ENCODE measurements at regions not wholly inside any gene's neighbourhood (a gene's known extent, or its start where the extent isn't known, plus 50 kb on each side); places are given as distances from the start of the nearest gene placed in this dataset.

DNA sequence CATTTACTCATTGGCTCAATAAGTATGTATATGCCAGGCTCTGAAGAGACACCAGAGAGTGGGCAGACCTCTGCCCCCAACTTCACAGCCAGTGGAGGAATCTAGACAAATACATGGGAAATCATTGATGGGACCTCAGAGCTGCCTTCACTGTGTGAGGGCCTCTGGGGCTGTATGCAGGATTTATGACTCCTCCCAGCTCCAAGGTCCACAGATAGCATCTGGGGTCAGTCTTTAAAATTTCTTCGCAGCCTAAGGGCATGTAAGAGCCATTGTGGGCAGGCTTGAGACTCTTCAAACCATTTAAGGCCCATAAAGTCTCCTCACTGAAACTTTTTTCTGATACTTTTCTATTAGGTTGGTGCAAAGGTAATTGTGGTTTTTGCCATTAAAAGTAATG is 125.5 kb downstream of the SPTSSA start:
- no peak overlapping the region for H3K4me3 ChIP-seq (ENCODE audit: low read depth, low read length)
- TF ChIP-seq, protein P1, sequence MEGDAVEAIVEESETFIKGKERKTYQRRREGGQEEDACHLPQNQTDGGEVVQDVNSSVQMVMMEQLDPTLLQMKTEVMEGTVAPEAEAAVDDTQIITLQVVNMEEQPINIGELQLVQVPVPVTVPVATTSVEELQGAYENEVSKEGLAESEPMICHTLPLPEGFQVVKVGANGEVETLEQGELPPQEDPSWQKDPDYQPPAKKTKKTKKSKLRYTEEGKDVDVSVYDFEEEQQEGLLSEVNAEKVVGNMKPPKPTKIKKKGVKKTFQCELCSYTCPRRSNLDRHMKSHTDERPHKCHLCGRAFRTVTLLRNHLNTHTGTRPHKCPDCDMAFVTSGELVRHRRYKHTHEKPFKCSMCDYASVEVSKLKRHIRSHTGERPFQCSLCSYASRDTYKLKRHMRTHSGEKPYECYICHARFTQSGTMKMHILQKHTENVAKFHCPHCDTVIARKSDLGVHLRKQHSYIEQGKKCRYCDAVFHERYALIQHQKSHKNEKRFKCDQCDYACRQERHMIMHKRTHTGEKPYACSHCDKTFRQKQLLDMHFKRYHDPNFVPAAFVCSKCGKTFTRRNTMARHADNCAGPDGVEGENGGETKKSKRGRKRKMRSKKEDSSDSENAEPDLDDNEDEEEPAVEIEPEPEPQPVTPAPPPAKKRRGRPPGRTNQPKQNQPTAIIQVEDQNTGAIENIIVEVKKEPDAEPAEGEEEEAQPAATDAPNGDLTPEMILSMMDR (IDR thresholded peaks at IDR 0.05; ENCODE audit: borderline replicate concordance, insufficient read depth, low read depth, low read length) = no peak

DNA sequence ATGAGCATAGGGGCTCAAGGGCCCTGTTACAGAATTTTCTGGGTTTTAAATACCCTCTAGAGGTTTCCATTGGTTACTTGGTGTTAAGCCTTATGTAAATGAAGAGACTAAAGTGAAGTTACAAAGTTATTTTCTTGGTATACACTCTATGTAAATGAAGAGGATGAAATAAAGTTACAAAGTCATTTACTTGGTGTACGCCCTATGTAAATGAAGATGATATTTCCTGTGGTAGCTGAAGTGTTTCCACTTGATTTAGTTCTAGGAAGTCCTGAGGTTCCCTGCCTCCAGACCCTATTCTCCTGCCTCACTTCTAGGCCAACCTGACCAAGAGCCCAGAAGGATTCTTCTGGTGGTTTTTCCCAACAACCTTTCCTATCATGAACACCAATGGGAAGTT is 126.1 kb downstream of the SPTSSA start:
- TF ChIP-seq, protein P1 (IDR thresholded peaks at IDR 0.05; ENCODE audit: borderline replicate concordance, insufficient read depth, low read depth, low read length) = no peak
- no peak overlapping the region for H3K4me3 ChIP-seq (ENCODE audit: low read depth, low read length)

DNA sequence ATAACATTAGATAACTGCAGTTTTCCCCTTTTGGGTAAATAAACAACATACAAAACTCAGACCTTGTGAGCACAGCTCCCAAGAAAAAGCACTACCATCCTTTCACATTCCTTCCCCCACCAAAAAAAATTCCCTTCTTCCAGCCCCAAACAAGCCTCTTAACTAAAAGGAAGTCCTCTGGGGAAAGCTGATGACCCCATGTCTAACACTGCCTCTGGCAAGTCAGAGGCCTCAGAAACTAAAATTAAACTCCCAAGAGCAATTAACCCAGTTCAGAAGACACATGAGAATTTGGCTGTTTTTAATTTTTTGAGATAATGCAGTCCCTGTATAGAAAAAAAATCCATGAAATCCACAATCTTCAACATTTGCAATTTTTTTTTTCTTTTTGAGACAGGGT is 127.7 kb downstream of the SPTSSA start:
- H3K4me3 ChIP-seq (ENCODE audit: low read depth, low read length) = no peak overlapping the region
- TF ChIP-seq, protein P1 (IDR thresholded peaks at IDR 0.05; ENCODE audit: borderline replicate concordance, insufficient read depth, low read depth, low read length) = no peak

DNA sequence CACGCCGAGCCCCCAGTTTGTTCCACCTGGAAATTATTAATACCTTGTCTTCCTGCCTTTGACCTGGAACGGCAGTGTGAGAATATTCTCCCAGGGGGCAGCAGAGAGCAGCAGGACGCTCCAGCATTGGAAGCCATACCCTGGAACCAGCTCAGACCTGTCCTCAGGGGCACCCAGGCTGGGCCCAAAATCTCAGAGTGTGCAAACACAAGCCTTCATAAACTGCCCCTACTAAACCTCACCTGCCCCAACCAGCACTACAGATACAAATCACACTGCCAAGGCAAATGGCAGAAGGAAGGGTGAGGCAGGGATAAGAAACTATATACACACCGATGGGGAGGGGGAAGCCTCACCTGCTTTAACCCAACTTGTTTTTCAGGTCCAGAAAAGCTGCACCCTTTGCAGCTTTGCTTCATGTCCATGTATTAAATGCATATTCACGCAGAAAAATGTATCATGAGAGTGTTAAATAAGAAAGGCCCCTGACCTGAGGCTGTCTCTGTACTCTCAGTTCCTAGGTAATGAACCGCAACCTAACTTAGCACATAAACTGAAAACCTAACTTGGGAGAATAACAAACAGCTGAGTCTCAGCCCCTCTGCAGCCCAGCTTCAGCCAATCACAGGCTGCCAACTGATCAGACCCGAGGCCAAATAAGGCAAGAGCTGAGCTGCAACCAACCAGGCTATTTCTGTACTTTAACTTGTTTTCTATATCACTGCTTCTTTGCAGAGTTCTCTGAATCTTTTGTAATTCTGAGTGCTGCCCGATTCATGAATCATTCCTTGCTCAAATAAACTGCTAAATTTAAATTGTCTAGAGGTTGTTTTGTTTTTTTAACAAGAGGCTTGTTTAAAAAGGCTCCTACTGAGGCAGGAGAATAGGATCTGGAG is 130.1 kb downstream of the SPTSSA start:
- TF ChIP-seq, protein P1 (IDR thresholded peaks at IDR 0.05; ENCODE audit: borderline replicate concordance, insufficient read depth, low read depth, low read length) = peak; percentile 79
- no peak overlapping the region for H3K4me3 ChIP-seq (ENCODE audit: low read depth, low read length)

DNA sequence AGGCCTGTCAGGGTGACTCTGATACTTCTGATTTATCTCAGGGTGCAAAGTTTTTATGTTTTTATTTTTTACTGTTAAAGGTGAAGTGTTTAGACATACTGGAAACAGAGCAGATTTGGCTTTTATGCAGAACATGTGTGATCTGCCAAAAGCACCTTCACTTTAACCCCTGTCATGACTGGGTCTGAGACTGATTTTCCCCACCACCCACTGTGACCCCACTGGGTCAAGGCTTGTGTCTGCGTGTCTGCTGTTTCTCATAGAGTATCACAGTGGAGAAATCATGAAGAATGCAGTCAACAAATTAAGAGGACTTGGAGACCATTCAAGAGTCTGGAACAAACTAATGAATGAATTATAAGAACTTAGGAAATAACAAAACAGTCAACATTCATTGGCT is 131.2 kb downstream of the SPTSSA start:
- TF ChIP-seq, protein P1 (IDR thresholded peaks at IDR 0.05; ENCODE audit: borderline replicate concordance, insufficient read depth, low read depth, low read length) = no peak

DNA sequence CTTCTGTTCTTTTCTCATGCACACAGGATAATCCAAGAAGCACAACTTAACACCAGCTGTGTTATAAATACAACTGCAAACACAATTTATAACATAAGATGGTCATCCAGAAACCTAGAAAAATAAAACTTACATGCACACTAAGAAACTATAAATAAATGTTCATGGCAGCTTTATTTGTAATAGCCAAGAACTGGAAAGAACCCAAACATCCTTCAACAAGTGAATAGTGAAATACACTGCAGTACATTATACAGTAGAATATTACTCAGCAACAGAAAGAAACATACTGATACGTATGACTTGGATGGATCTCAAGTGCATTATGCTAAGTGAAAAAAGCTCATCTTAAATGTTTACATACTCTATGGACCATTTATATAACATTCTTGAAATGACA is 132.7 kb downstream of the SPTSSA start:
- TF ChIP-seq, protein P1 (IDR thresholded peaks at IDR 0.05; ENCODE audit: borderline replicate concordance, insufficient read depth, low read depth, low read length) = no peak
- H3K4me3 ChIP-seq (ENCODE audit: low read depth, low read length) = no peak overlapping the region

More for the DNA sequence above, 131.2 kb downstream of the SPTSSA start:
- no peak overlapping the region for H3K4me3 ChIP-seq (ENCODE audit: low read depth, low read length)

DNA sequence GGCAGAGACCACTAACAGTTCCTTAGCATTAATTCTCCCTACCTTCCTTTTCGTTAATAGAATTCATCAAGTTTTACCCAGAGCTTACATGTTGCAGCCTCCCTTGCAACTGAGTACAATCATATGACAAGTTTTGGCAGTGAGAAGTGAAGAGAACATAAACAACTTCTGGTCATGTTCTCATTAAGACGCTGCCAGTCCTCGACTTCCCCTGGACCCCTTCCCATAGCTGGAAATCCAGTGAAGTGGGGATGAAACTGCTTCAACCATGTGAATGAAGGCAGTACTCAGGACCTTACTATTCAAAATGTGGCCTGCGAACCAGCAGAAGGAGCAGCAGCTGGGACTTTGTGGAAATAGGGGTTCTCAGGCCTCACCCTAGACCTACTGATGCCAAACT is 133.9 kb downstream of the SPTSSA start:
- TF ChIP-seq, protein P1 (IDR thresholded peaks at IDR 0.05; ENCODE audit: borderline replicate concordance, insufficient read depth, low read depth, low read length) = no peak
- H3K4me3 ChIP-seq (ENCODE audit: low read depth, low read length) = no peak overlapping the region
